Chondrocyte (in vitro differentiated cells): ENCODE measurements at regions not wholly inside any gene's neighbourhood (a gene's known extent, or its start where the extent isn't known, plus 50 kb on each side); places are given as distances from the start of the nearest gene placed in this dataset.

ENCODE experiments used
- DNase-seq: peaks from one replicate; pipeline ENCODE4 v3.0.0; 2021; ENCODE audit warnings: mixed read lengths, low spot score
- H3K27ac Mint-ChIP-seq: one replicate; pipeline ENCODE4 v1.8.0; 2021; ENCODE audit warnings: mild to moderate bottlenecking, moderate library complexity, mixed read lengths; ENCODE audit not compliant: unreplicated experiment
- H3K27me3 Mint-ChIP-seq: 2 replicates; pipeline ENCODE4 v1.8.0; 2021; ENCODE audit warnings: low read depth, mixed read lengths
- H3K36me3 Mint-ChIP-seq: 2 replicates; pipeline ENCODE4 v1.8.0; 2021; ENCODE audit warnings: low read depth, mixed read lengths
- H3K4me1 Mint-ChIP-seq: 2 replicates; pipeline ENCODE4 v1.8.0; 2021; ENCODE audit warnings: low read depth, mild to moderate bottlenecking, mixed read lengths
- H3K4me3 Mint-ChIP-seq: one replicate; pipeline ENCODE4 v1.8.0; 2021; ENCODE audit warnings: mild to moderate bottlenecking, moderate library complexity, mixed read lengths; ENCODE audit not compliant: unreplicated experiment
- H3K9me3 Mint-ChIP-seq: 2 replicates; pipeline ENCODE4 v1.8.0; 2021; ENCODE audit warnings: low read depth, mixed read lengths
- CTCF ChIP-seq: fragments of 200-600 bp; sonication (generic); IDR thresholded peaks from 2 replicates; pipeline ENCODE4 v1.5.0; 2021; ENCODE audit warnings: antibody characterized with exemption, mild to moderate bottlenecking, moderate library complexity

- no peaks in the 10 kb centered on the region for H3K9me3 Mint-ChIP-seq
- H3K27me3 Mint-ChIP-seq = peaks cover 10% of the 10 kb centered on the region
- no peaks in the 10 kb centered on the region for H3K36me3 Mint-ChIP-seq
- no peak overlapping the region for H3K4me3 Mint-ChIP-seq
- DNase-seq = no peak
- no peak overlapping the region for H3K27ac Mint-ChIP-seq
- no peaks in the 10 kb centered on the region for H3K4me1 Mint-ChIP-seq
- no peak for TF ChIP-seq CTCF
These were observed 490.8 kb downstream of the VRK1 start for GRCh38 chr14:97287956-97288355.

GRCh38 chr14:97290065-97290464, 492.9 kb downstream of the VRK1 start:
- no peak for DNase-seq
- no peaks in the 10 kb centered on the region for H3K9me3 Mint-ChIP-seq
- peaks cover 10% of the 10 kb centered on the region for H3K27me3 Mint-ChIP-seq
- H3K4me1 Mint-ChIP-seq = no peaks in the 10 kb centered on the region
- H3K27ac Mint-ChIP-seq = no peak overlapping the region
- H3K4me3 Mint-ChIP-seq = no peak overlapping the region
- no peaks in the 10 kb centered on the region for H3K36me3 Mint-ChIP-seq
- TF ChIP-seq CTCF = no peak

GRCh38 chr14:97290977-97291376, 493.8 kb downstream of the VRK1 start:
- no peak overlapping the region for H3K27ac Mint-ChIP-seq
- H3K36me3 Mint-ChIP-seq = no peaks in the 10 kb centered on the region
- H3K4me3 Mint-ChIP-seq = no peak overlapping the region
- H3K27me3 Mint-ChIP-seq = peaks cover 10% of the 10 kb centered on the region
- no peak for DNase-seq
- H3K9me3 Mint-ChIP-seq = no peaks in the 10 kb centered on the region
- no peak for TF ChIP-seq CTCF
- H3K4me1 Mint-ChIP-seq = no peaks in the 10 kb centered on the region

- Mint-ChIP-seq H3K27me3 (peaks cover 11% of the 10 kb centered on the region), H3K4me1 (no peaks in the 10 kb centered on the region), H3K27ac (no peak overlapping the region), H3K4me3 (no peak overlapping the region), H3K36me3 (no peaks in the 10 kb centered on the region), H3K9me3 (no peaks in the 10 kb centered on the region)
- TF ChIP-seq CTCF = no peak
- no peak for DNase-seq
These were observed 496.5 kb downstream of the VRK1 start for GRCh38 chr14:97293659-97294058.

- H3K36me3 Mint-ChIP-seq = no peaks in the 10 kb centered on the region
- H3K4me3 Mint-ChIP-seq = no peak overlapping the region
- no peak for TF ChIP-seq CTCF
- DNase-seq = no peak
- no peaks in the 10 kb centered on the region for H3K9me3 Mint-ChIP-seq
- H3K27ac Mint-ChIP-seq = no peak overlapping the region
- H3K27me3 Mint-ChIP-seq = peaks cover 14% of the 10 kb centered on the region
- no peaks in the 10 kb centered on the region for H3K4me1 Mint-ChIP-seq
These were observed 498.0 kb downstream of the VRK1 start for GRCh38 chr14:97295108-97295710.
